Body of pancreas (tissue), 4 donors: ENCODE measurements at regions not wholly inside any gene's neighbourhood (a gene's known extent, or its start where the extent isn't known, plus 50 kb on each side); places are given as distances from the start of the nearest gene placed in this dataset.
"Not testable (repeated sequence)": the region's sequence is repeated elsewhere in the genome, so short reads cannot be mapped to it uniquely, and the experiment has no call there.

Experiments used
- ATAC-seq: fragments of 150-250 bp; one replicate; pipeline ENCODE4 v1.9.1; 2016
- DNase-seq, 4 donors: peaks; one replicate each; pipeline ENCODE4 v3.0.0-alpha.2; 2019
- H3K27ac ChIP-seq, 4 donors: fragments of 200-600 bp; sonication (generic); 1 replicate in 3 of 4; 2 replicates in 1 of 4; pipeline versions ENCODE4 v1.5.1 to v1.6.1; 2016 to 2019; ENCODE audit warnings: mild to moderate bottlenecking in 1 of 4, mixed read lengths in 1 of 4, moderate library complexity in 1 of 4
- H3K27me3 ChIP-seq, 2 donors: fragments of 200-600 bp; sonication (generic); one replicate each; pipeline ENCODE4 v1.6.0; 2016; ENCODE audit warnings: mild to moderate bottlenecking in 1 of 2
- H3K36me3 ChIP-seq, 2 donors: fragments of 200-600 bp; sonication (generic); replicated peaks in 1 of 2; 2 replicates each; pipeline ENCODE4 v1.5.1; 2016; ENCODE audit warnings: low read depth in 2 of 2; ENCODE audit not compliant: insufficient read depth in 1 of 2
- H3K4me1 ChIP-seq: fragments of 200-600 bp; sonication (generic); one replicate; pipeline ENCODE4 v1.6.0; 2016
- H3K4me3 ChIP-seq, 2 donors: fragments of 200-600 bp; sonication (generic); 1 replicate in 1 of 2; 2 replicates in 1 of 2; pipeline ENCODE4 v1.5.1; 2016 to 2019
- H3K9me3 ChIP-seq, 3 donors: fragments of 200-600 bp; sonication (generic); 1 replicate in 2 of 3; 2 replicates in 1 of 3; pipeline ENCODE4 v1.5.1; 2016
- POLR2A ChIP-seq, 3 donors: fragments of 450-650 bp; IDR thresholded peaks; one replicate each; pipeline ENCODE4 v1.6.1; 2016; ENCODE audit warnings: antibody characterized with exemption in 3 of 3, mild to moderate bottlenecking in 2 of 3
- WGBS, 2 donors: methylation state at CpG; one replicate each; pipeline ENCODE4 v1.1.5; 2017; 5-methylcytosine and 5-hydroxymethylcytosine counted together
- intact Hi-C: fragments of 100-400 bp; cut with DNase I; formaldehyde crosslinking; loops from one replicate; pipeline ENCODE4 v1.15.1; 2023
- TF ChIP-seq, protein P1 (sequence below), 7 experiments: fragments of 450-650 bp in 4 of 7; fragments of 200-600 bp in 3 of 7; sonication (generic) in 3 of 7; IDR thresholded peaks; one replicate each; pipeline ENCODE4 v1.5.1; 2016 to 2019; ENCODE audit warnings: antibody characterized with exemption in 7 of 7

GRCh38 chr19:34871911-34872310 lies 54.8 kb upstream of the ZNF30 start:
- H3K36me3 ChIP-seq, H3K9me3 ChIP-seq, H3K27ac ChIP-seq, DNase-seq, ATAC-seq, H3K27me3 ChIP-seq, intact Hi-C loops, H3K4me1 ChIP-seq, H3K4me3 ChIP-seq: not testable (repeated sequence)
- WGBS, 2 donors, result 80 to 82% methylated on average over 3 of the region's 3 CpGs

GRCh38 chr19:34867631-34868030 lies 59.1 kb upstream of the ZNF30 start:
- no peaks in the 10 kb centered on the region for H3K9me3 ChIP-seq
- H3K27me3 ChIP-seq, result no peaks in the 10 kb centered on the region
- no peak for ATAC-seq
- 90 to 98% methylated on average over 4 of the region's 4 CpGs for WGBS, 2 donors
- intact Hi-C loops, result no loop called here
- no peaks in the 10 kb centered on the region for H3K4me1 ChIP-seq
- DNase-seq, result no peak
- TF ChIP-seq, protein P1, sequence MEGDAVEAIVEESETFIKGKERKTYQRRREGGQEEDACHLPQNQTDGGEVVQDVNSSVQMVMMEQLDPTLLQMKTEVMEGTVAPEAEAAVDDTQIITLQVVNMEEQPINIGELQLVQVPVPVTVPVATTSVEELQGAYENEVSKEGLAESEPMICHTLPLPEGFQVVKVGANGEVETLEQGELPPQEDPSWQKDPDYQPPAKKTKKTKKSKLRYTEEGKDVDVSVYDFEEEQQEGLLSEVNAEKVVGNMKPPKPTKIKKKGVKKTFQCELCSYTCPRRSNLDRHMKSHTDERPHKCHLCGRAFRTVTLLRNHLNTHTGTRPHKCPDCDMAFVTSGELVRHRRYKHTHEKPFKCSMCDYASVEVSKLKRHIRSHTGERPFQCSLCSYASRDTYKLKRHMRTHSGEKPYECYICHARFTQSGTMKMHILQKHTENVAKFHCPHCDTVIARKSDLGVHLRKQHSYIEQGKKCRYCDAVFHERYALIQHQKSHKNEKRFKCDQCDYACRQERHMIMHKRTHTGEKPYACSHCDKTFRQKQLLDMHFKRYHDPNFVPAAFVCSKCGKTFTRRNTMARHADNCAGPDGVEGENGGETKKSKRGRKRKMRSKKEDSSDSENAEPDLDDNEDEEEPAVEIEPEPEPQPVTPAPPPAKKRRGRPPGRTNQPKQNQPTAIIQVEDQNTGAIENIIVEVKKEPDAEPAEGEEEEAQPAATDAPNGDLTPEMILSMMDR (IDR thresholded peaks at IDR 0.05), result no peak
- H3K36me3 ChIP-seq, result no peaks in the 10 kb centered on the region
- H3K27ac ChIP-seq, result no peak overlapping the region
- no peak overlapping the region for H3K4me3 ChIP-seq

GRCh38 chr19:34865225-34865624 lies 61.5 kb upstream of the ZNF30 start:
- DNase-seq, H3K4me1 ChIP-seq, intact Hi-C loops, H3K4me3 ChIP-seq, H3K27me3 ChIP-seq, H3K9me3 ChIP-seq, ATAC-seq, H3K36me3 ChIP-seq, H3K27ac ChIP-seq: not testable (repeated sequence)
- WGBS, 2 donors, result 72 to 78% methylated on average over 2 of the region's 2 CpGs

- intact Hi-C loops, H3K36me3 ChIP-seq, ATAC-seq, H3K4me1 ChIP-seq, H3K4me3 ChIP-seq, H3K9me3 ChIP-seq, H3K27me3 ChIP-seq, DNase-seq, H3K27ac ChIP-seq: not testable (repeated sequence)
- TF ChIP-seq POLR2A (IDR thresholded peaks at IDR 0.05), result peak in 1 of 3 donors; percentile 32
- 7 to 15% methylated on average over 7 to 31 of the region's 34 CpGs for WGBS, 2 donors
Observed at GRCh38 chr19:34859823-34860736, 66.6 kb upstream of the ZNF30 start.

DNA sequence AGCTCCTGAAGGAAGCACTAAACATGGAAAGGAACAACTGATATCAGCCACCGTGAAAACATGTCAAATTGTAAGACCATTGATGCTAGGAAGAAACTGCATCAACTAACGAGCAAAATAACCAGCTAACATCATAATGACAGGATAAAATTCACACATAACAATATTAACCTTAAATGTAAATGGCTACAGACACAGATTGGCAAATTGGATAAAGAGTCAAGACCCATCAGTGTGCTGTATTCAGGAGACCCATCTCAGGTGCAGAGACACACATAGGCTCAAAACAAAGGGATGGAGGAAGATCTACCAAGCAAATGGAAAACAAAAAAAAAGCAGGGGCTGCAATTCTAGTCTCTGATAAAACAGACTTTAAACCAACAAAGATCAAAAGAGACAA lies 67.4 kb upstream of the ZNF30 start:
- DNase-seq, H3K36me3 ChIP-seq, H3K27ac ChIP-seq, H3K9me3 ChIP-seq, H3K27me3 ChIP-seq, H3K4me1 ChIP-seq, intact Hi-C loops, ATAC-seq, H3K4me3 ChIP-seq: not testable (repeated sequence)
- 85 to 91% methylated on average over 2 of the region's 2 CpGs for WGBS, 2 donors

DNA sequence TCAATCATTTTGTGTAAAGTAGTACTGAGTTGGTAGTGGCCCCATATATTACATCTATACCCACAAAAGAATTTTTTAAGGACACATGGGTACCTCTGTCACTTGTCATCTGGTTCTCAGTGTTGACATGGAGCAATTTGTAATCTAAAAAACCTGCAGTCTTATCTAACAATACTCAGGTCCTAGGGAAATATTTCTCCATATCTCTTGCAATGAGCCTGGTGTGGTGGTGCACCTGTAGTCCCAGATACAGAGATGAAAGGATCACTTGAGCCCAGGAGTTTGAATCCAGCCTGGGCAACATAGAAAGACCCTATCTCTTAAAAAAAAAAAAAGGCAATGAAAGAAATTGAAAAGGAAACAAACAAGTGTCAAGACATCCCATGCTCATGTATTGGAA lies 70.7 kb upstream of the ZNF30 start:
- Histone ChIP-seq H3K36me3 (no peaks in the 10 kb centered on the region), H3K27ac (no peak overlapping the region), H3K27me3 (no peaks in the 10 kb centered on the region), H3K4me1 (no peaks in the 10 kb centered on the region), H3K9me3 (no peaks in the 10 kb centered on the region), H3K4me3 (no peak overlapping the region)
- intact Hi-C loops, result no loop called here
- no peak for DNase-seq
- ATAC-seq, result no peak
- TF ChIP-seq, protein P1 (IDR thresholded peaks at IDR 0.05), result no peak
- TF ChIP-seq POLR2A (IDR thresholded peaks at IDR 0.05), result no peak

DNA sequence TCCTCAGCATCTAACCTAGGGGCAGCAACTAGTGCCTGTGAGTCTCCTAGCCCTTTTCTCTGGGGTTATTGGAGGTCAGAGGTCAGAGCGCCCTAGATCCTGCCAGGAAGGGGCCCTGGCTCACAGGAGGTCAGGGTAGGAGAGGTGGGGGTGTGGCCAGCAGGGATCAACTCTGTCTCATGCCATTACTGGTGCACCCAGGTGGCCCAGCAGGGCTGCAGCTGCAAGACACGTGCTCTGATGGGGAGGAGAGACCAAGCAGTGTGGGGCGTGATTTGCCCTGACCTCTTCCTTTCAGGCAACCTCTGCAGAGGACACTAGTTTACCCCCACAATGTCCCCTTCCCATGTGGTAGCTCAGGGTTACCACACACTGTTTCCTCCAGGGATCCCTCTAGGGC lies 73.3 kb upstream of the ZNF30 start:
- Histone ChIP-seq H3K9me3 (no peaks in the 10 kb centered on the region), H3K27ac (no peak overlapping the region), H3K4me1 (no peaks in the 10 kb centered on the region), H3K4me3 (no peak overlapping the region), H3K27me3 (no peaks in the 10 kb centered on the region), H3K36me3 (no peaks in the 10 kb centered on the region)
- TF ChIP-seq, protein P1 (IDR thresholded peaks at IDR 0.05), result no peak
- no peak for TF ChIP-seq POLR2A (IDR thresholded peaks at IDR 0.05)
- ATAC-seq (no peak), DNase-seq (no peak)
- 63 to 81% methylated on average over 3 of the region's 3 CpGs for WGBS, 2 donors
- intact Hi-C loops, result no loop called here
